GM11168 (cell line): ENCODE measurements at regions not wholly inside any gene's neighbourhood (a gene's known extent, or its start where the extent isn't known, plus 50 kb on each side); places are given as distances from the start of the nearest gene placed in this dataset.
"Not testable (repeated sequence)": the region's sequence is repeated elsewhere in the genome, so short reads cannot be mapped to it uniquely, and the experiment has no call there.

Source experiments
- in situ Hi-C: fragments of 300-500 bp; cut with MboI; formaldehyde crosslinking; loops from one replicate; pipeline ENCODE4 v1.12.0; 2022; ENCODE audit warnings: low sequenced_read_pairs; ENCODE audit not compliant: unreplicated experiment

- in situ Hi-C loops, result loop anchor here (25.0 kb wide), 1 partner anchor 142 kb away; no protein-coding TSS in a partner anchor
Measured at GRCh38 chr20:25854666-25855065, 158.0 kb upstream of the ZNF337 start.

- in situ Hi-C loops, result loop anchor here (25.0 kb wide), 1 partner anchor 142 kb away; no protein-coding TSS in a partner anchor
Measured at GRCh38 chr20:25853718-25854388, 157.2 kb upstream of the ZNF337 start.

GRCh38 chr20:25852968-25853717 lies 156.5 kb upstream of the ZNF337 start:
- in situ Hi-C loops, result loop anchor here (25.0 kb wide), 1 partner anchor 141 kb away; no protein-coding TSS in a partner anchor

GRCh38 chr20:25850133-25850532 lies 153.5 kb upstream of the ZNF337 start:
- in situ Hi-C loops, result loop anchor here (25.0 kb wide), 1 partner anchor 138 kb away; no protein-coding TSS in a partner anchor

GRCh38 chr20:25848222-25848621 lies 151.6 kb upstream of the ZNF337 start:
- in situ Hi-C loops, result no loop called here

- in situ Hi-C loops, result not testable (repeated sequence)
Measured at GRCh38 chr20:25844640-25845039, 148.0 kb upstream of the ZNF337 start.

- in situ Hi-C loops, result not testable (repeated sequence)
Measured at GRCh38 chr20:25813511-25813910, 116.9 kb upstream of the ZNF337 start.

GRCh38 chr20:25798174-25798993 lies 101.7 kb upstream of the ZNF337 start:
- in situ Hi-C loops, result not testable (repeated sequence)

GRCh38 chr20:25797062-25797461 lies 100.4 kb upstream of the ZNF337 start:
- in situ Hi-C loops, result not testable (repeated sequence)

GRCh38 chr20:25777241-25777640 lies 80.6 kb upstream of the ZNF337 start:
- in situ Hi-C loops, result loop anchor here (5.0 kb wide), 1 partner anchor 300 kb away; no protein-coding TSS in a partner anchor

GRCh38 chr20:25774711-25775110 lies 78.1 kb upstream of the ZNF337 start:
- in situ Hi-C loops, result loop anchor here (5.0 kb wide), 1 partner anchor 303 kb away; no protein-coding TSS in a partner anchor

- in situ Hi-C loops, result not testable (repeated sequence)
Measured at GRCh38 chr20:25774203-25774602, 77.5 kb upstream of the ZNF337 start.

- in situ Hi-C loops, result not testable (repeated sequence)
Measured at GRCh38 chr20:25772437-25772836, 75.8 kb upstream of the ZNF337 start.

GRCh38 chr20:25771818-25772217 lies 75.2 kb upstream of the ZNF337 start:
- in situ Hi-C loops, result not testable (repeated sequence)

- in situ Hi-C loops, result no loop called here
Measured at GRCh38 chr20:25761596-25761995, 64.9 kb upstream of the ZNF337 start.

- in situ Hi-C loops, result not testable (repeated sequence)
Measured at GRCh38 chr20:25761046-25761445, 64.4 kb upstream of the ZNF337 start.

GRCh38 chr20:25750765-25751696 lies 54.4 kb upstream of the ZNF337 start:
- in situ Hi-C loops, result no loop called here

GRCh38 chr20:25750220-25750764 lies 53.6 kb upstream of the ZNF337 start:
- in situ Hi-C loops, result no loop called here

- in situ Hi-C loops, result no loop called here
Measured at GRCh38 chr20:25749649-25750048, 53.0 kb upstream of the ZNF337 start.
